ENCODE measurements at regions not wholly inside any gene's neighbourhood (a gene's known extent, or its start where the extent isn't known, plus 50 kb on each side); places are given as distances from the start of the nearest gene placed in this dataset.

GRCh38 chr12:111035578-111036301 is 115.4 kb upstream of the MYL2 start (continued):
- TF ChIP-seq PHF8 (conservative IDR thresholded peaks at IDR 0.05; ENCODE audit: low read depth, low read length) (no peak), FOSL1 (IDR thresholded peaks at IDR 0.05; ENCODE audit: insufficient read depth, low read depth, low read length) (no peak), TCF12 (IDR thresholded peaks at IDR 0.05; ENCODE audit: low read depth, low read length) (no peak), RAD21 (IDR thresholded peaks at IDR 0.05 in 1 of 2, conservative IDR thresholded peaks at IDR 0.05 in 1 of 2; ENCODE audit: low read depth in 2 of 2, low read length in 2 of 2) (peak in 1 of 2 experiments; percentile 34; a peak in 2 of 4 replicates), ASH2L (IDR thresholded peaks at IDR 0.05; ENCODE audit: low read length) (peak; percentile 48)
- TF ChIP-seq, protein P1, sequence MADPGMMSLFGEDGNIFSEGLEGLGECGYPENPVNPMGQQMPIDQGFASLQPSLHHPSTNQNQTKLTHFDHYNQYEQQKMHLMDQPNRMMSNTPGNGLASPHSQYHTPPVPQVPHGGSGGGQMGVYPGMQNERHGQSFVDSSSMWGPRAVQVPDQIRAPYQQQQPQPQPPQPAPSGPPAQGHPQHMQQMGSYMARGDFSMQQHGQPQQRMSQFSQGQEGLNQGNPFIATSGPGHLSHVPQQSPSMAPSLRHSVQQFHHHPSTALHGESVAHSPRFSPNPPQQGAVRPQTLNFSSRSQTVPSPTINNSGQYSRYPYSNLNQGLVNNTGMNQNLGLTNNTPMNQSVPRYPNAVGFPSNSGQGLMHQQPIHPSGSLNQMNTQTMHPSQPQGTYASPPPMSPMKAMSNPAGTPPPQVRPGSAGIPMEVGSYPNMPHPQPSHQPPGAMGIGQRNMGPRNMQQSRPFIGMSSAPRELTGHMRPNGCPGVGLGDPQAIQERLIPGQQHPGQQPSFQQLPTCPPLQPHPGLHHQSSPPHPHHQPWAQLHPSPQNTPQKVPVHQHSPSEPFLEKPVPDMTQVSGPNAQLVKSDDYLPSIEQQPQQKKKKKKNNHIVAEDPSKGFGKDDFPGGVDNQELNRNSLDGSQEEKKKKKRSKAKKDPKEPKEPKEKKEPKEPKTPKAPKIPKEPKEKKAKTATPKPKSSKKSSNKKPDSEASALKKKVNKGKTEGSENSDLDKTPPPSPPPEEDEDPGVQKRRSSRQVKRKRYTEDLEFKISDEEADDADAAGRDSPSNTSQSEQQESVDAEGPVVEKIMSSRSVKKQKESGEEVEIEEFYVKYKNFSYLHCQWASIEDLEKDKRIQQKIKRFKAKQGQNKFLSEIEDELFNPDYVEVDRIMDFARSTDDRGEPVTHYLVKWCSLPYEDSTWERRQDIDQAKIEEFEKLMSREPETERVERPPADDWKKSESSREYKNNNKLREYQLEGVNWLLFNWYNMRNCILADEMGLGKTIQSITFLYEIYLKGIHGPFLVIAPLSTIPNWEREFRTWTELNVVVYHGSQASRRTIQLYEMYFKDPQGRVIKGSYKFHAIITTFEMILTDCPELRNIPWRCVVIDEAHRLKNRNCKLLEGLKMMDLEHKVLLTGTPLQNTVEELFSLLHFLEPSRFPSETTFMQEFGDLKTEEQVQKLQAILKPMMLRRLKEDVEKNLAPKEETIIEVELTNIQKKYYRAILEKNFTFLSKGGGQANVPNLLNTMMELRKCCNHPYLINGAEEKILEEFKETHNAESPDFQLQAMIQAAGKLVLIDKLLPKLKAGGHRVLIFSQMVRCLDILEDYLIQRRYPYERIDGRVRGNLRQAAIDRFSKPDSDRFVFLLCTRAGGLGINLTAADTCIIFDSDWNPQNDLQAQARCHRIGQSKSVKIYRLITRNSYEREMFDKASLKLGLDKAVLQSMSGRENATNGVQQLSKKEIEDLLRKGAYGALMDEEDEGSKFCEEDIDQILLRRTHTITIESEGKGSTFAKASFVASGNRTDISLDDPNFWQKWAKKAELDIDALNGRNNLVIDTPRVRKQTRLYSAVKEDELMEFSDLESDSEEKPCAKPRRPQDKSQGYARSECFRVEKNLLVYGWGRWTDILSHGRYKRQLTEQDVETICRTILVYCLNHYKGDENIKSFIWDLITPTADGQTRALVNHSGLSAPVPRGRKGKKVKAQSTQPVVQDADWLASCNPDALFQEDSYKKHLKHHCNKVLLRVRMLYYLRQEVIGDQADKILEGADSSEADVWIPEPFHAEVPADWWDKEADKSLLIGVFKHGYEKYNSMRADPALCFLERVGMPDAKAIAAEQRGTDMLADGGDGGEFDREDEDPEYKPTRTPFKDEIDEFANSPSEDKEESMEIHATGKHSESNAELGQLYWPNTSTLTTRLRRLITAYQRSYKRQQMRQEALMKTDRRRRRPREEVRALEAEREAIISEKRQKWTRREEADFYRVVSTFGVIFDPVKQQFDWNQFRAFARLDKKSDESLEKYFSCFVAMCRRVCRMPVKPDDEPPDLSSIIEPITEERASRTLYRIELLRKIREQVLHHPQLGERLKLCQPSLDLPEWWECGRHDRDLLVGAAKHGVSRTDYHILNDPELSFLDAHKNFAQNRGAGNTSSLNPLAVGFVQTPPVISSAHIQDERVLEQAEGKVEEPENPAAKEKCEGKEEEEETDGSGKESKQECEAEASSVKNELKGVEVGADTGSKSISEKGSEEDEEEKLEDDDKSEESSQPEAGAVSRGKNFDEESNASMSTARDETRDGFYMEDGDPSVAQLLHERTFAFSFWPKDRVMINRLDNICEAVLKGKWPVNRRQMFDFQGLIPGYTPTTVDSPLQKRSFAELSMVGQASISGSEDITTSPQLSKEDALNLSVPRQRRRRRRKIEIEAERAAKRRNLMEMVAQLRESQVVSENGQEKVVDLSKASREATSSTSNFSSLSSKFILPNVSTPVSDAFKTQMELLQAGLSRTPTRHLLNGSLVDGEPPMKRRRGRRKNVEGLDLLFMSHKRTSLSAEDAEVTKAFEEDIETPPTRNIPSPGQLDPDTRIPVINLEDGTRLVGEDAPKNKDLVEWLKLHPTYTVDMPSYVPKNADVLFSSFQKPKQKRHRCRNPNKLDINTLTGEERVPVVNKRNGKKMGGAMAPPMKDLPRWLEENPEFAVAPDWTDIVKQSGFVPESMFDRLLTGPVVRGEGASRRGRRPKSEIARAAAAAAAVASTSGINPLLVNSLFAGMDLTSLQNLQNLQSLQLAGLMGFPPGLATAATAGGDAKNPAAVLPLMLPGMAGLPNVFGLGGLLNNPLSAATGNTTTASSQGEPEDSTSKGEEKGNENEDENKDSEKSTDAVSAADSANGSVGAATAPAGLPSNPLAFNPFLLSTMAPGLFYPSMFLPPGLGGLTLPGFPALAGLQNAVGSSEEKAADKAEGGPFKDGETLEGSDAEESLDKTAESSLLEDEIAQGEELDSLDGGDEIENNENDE (IDR thresholded peaks at IDR 0.05; ENCODE audit: insufficient replicate concordance, low read length) = no peak
